Immature natural killer cell (primary cell): ENCODE measurements at regions not wholly inside any gene's neighbourhood (a gene's known extent, or its start where the extent isn't known, plus 50 kb on each side); places are given as distances from the start of the nearest gene placed in this dataset.

ENCODE experiments used
- DNase-seq, 3 donors: peaks; one replicate each; pipeline ENCODE4 v3.0.0; 2022; ENCODE audit warnings: mixed read lengths in 1 of 3
- H3K27ac Mint-ChIP-seq, 6 donors: one replicate each; pipeline ENCODE4 v1.8.0; 2020; ENCODE audit warnings: mixed read lengths in 6 of 6, mild to moderate bottlenecking in 5 of 6, inconsistent platforms in 4 of 6, moderate library complexity in 3 of 6
- H3K27me3 Mint-ChIP-seq, 3 donors: one replicate each; pipeline ENCODE4 v1.8.0; 2020 to 2021; ENCODE audit warnings: low read depth in 3 of 3, mild to moderate bottlenecking in 3 of 3, mixed read lengths in 3 of 3, moderate library complexity in 3 of 3, inconsistent platforms in 1 of 3
- H3K36me3 Mint-ChIP-seq, 3 donors: one replicate each; pipeline ENCODE4 v1.8.0; 2020; ENCODE audit warnings: mixed read lengths in 3 of 3, inconsistent platforms in 2 of 3, mild to moderate bottlenecking in 2 of 3
- H3K4me1 Mint-ChIP-seq, 2 donors: one replicate each; pipeline ENCODE4 v1.8.0; 2020; ENCODE audit warnings: inconsistent platforms in 2 of 2, mild to moderate bottlenecking in 2 of 2, mixed read lengths in 2 of 2, moderate library complexity in 1 of 2
- H3K4me3 Mint-ChIP-seq, 5 donors: one replicate each; pipeline ENCODE4 v1.8.0; 2020; ENCODE audit warnings: mild to moderate bottlenecking in 5 of 5, mixed read lengths in 5 of 5, inconsistent platforms in 3 of 5, moderate library complexity in 3 of 5
- H3K9me3 Mint-ChIP-seq, 6 donors: one replicate each; pipeline ENCODE4 v1.8.0; 2020; ENCODE audit warnings: mild to moderate bottlenecking in 6 of 6, mixed read lengths in 6 of 6, inconsistent platforms in 4 of 6, moderate library complexity in 3 of 6

DNA sequence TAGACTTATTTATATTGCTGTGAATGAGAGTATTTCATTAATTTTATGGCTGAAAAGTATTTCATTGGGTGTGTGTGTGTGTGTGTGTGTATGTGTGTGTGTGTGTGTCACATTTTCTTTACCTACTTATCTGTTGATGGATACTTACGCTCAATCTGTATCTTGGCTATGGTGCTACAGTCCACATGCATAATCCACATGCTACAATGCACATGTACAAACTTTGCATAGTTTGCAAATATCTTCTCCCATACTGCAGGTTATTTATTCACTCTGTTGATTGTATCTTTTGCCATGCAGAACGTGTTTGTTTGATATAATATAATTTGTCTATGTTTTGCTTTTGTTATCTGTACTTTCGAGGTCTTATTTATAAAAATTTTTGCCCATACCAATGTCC lies 167.8 kb downstream of the RAB28 start:
- H3K36me3 Mint-ChIP-seq, result no peaks in the 10 kb centered on the region
- no peak overlapping the region for H3K4me3 Mint-ChIP-seq
- peaks cover 2 to 7% (median 6%) of the 10 kb centered on the region in 6 donors for H3K9me3 Mint-ChIP-seq
- no peak overlapping the region for H3K27ac Mint-ChIP-seq
- DNase-seq, result no peak
- peaks cover 0 to 1% (median 0%) of the 10 kb centered on the region in 3 donors for H3K27me3 Mint-ChIP-seq
- no peaks in the 10 kb centered on the region for H3K4me1 Mint-ChIP-seq

DNA sequence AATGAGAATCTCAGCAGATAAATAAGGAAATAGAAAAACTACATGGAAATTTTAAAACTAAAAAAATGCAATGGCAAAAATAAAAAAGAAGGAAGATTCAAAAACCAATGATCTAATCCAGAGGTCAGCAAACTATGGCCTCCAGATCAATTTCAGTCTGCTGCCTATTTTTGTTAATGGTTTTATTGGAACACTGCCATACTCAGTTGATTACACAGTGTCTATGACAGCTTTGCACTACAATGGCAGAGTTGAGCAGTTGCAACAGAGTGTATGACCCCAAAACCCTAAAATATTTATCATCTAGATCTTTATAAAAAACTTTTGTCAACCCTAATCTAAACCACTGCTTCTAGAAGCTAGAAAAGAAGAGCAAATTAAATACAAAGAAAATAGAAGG lies 170.3 kb downstream of the RAB28 start:
- peaks cover 0 to 6% (median 0%) of the 10 kb centered on the region in 3 donors for H3K36me3 Mint-ChIP-seq
- peaks cover 0 to 2% (median 1%) of the 10 kb centered on the region in 3 donors for H3K27me3 Mint-ChIP-seq
- no peak for DNase-seq
- H3K9me3 Mint-ChIP-seq, result peaks cover 0 to 7% (median 2%) of the 10 kb centered on the region in 6 donors
- H3K4me1 Mint-ChIP-seq, result no peaks in the 10 kb centered on the region
- no peak overlapping the region for H3K27ac Mint-ChIP-seq
- H3K4me3 Mint-ChIP-seq, result no peak overlapping the region

DNA sequence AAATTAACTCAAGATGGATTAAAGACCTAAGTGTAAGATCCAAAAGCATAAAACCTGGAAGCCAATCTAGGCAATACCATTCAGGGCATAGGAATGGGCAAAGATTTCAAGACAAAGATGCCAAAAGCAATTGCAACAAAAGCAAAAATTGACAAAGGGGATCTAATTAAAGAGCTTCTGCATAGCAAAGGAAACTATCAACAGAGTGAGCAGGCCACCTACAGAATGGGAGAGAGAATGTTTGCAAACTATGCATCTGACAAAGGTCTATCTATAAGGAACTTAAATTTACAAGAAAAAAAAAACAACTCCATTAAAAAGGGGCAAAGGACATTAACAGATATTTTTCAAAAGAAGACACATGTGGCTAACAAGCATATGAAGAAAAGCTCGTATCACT lies 171.9 kb downstream of the RAB28 start:
- H3K36me3 Mint-ChIP-seq, result peaks cover 0 to 6% (median 3%) of the 10 kb centered on the region in 3 donors
- H3K27ac Mint-ChIP-seq, result no peak overlapping the region
- peaks cover 0 to 2% (median 1%) of the 10 kb centered on the region in 3 donors for H3K27me3 Mint-ChIP-seq
- no peak overlapping the region for H3K4me3 Mint-ChIP-seq
- H3K9me3 Mint-ChIP-seq, result peaks cover 0 to 11% (median 3%) of the 10 kb centered on the region in 6 donors
- no peak for DNase-seq
- H3K4me1 Mint-ChIP-seq, result no peaks in the 10 kb centered on the region

DNA sequence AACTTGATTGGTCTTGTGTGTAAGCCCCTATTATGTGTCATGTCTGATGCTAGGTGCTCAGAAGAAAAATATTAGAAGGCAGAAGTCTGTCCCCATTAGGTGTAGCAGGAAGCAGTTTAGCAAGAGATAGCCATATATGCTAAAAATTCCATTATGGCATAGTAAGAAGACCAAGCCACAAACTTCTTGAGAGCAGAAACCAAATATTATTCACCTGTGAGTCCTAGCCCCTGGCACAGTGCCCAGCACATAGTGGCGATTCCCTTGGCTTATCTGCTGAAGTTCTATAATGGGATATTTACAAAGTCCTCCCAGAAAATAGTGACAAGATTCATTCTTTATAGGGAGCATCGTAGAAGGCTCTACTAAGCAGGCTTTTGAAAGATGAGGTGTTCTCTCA lies 174.4 kb downstream of the RAB28 start:
- H3K4me1 Mint-ChIP-seq, result no peaks in the 10 kb centered on the region
- no peak overlapping the region for H3K4me3 Mint-ChIP-seq
- H3K27me3 Mint-ChIP-seq, result peaks cover 0 to 2% (median under 1%) of the 10 kb centered on the region in 3 donors
- peaks cover 0 to 15% (median 8%) of the 10 kb centered on the region in 6 donors for H3K9me3 Mint-ChIP-seq
- H3K27ac Mint-ChIP-seq, result no peak overlapping the region
- DNase-seq, result no peak
- H3K36me3 Mint-ChIP-seq, result peaks cover 6 to 11% (median 10%) of the 10 kb centered on the region in 3 donors

DNA sequence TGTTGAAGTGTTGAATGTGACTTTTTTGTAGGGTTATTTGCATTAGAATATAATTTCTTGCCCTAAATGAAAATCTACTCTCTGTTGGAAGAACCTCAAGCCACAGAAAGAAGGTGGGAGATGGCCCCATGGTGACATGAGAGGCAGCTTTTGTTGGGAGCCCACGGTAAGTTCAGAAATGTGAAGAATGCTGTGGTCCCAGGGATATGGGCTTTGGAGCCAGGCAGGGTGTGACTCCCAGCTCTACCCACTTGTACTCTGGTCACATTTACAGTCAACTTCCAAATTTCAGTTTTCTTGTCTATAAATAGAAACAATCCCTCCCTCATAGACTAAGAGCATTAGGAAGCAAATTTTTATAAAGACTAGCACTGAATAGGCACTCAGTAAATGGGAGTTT lies 177.8 kb downstream of the RAB28 start:
- no peak overlapping the region for H3K4me3 Mint-ChIP-seq
- peaks cover 4 to 19% (median 12%) of the 10 kb centered on the region in 6 donors for H3K9me3 Mint-ChIP-seq
- no peak for DNase-seq
- no peaks in the 10 kb centered on the region for H3K4me1 Mint-ChIP-seq
- H3K36me3 Mint-ChIP-seq, result peaks cover 11 to 19% (median 13%) of the 10 kb centered on the region in 3 donors
- peaks cover 0 to 2% (median 0%) of the 10 kb centered on the region in 3 donors for H3K27me3 Mint-ChIP-seq
- H3K27ac Mint-ChIP-seq, result no peak overlapping the region

DNA sequence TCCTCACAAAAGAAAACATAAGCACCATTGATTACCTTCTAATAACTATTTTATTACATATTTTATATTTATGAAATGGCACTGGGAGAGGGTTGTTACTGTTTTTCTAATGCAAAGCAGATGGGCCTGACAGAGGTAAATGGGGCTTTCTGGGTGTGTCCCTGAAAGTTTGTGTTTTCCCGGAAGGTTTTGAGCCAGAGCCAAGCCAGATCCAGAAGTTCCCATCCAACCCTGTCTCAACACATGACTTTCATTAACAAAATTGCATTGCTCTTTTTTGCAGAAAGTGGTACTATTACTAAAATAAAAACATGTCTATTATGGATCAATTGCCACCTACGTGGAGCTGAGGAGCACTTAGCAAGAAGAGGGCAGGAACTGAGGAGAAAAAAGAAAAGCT lies 181.3 kb downstream of the RAB28 start:
- Mint-ChIP-seq H3K4me1 (no peaks in the 10 kb centered on the region), H3K27me3 (peaks cover 0 to 1% (median 0%) of the 10 kb centered on the region in 3 donors), H3K27ac (no peak overlapping the region), H3K36me3 (peaks cover 25 to 33% (median 28%) of the 10 kb centered on the region in 3 donors), H3K9me3 (peaks cover 24 to 54% (median 32%) of the 10 kb centered on the region in 6 donors), H3K4me3 (no peak overlapping the region)
- no peak for DNase-seq

DNA sequence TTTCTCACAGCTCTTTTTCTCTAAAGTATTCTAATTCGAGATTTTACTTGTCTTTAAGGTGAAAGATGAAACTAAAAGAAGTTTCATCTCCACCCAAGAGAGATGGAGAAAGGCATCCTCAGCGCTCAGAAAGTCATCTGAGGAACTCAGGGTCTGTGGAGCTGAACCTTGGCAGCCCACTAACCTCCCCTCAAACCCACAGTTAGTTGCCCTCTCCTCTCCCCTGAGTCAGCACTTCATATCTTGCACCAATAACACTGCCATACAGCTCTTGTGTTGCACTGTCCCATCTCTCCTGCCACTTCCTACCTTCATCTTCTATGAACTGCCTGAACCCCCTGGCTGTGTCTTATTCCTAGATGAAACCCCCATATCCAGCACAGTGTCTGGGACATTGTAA lies 184.8 kb downstream of the RAB28 start:
- Mint-ChIP-seq H3K4me1 (no peaks in the 10 kb centered on the region), H3K27ac (no peak overlapping the region), H3K27me3 (peaks cover 0 to 1% (median 0%) of the 10 kb centered on the region in 3 donors), H3K9me3 (peaks cover 21 to 60% (median 38%) of the 10 kb centered on the region in 6 donors), H3K36me3 (peaks cover 29 to 31% (median 29%) of the 10 kb centered on the region in 3 donors), H3K4me3 (no peak overlapping the region)
- DNase-seq, result no peak

DNA sequence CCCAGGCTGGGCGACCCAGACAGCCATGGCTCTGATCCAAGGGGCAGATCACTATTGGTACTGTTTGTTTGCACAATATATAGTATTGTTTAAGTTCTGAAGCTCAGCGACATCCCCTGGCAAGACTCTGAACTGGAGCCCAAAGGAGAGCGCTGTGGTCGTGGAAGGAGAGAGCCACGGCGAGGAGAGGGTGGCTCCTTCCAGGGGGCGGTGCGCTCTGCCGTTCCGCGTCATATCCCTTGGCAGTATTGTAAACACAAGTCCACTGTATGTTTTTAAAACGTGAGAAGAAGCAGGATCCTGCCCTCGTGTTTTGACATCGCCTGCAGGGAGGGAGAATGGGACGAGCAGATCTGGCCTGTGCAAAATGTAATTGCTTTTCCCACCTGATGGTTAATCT lies 185.5 kb downstream of the RAB28 start:
- Mint-ChIP-seq H3K36me3 (peaks cover 29 to 33% (median 29%) of the 10 kb centered on the region in 3 donors), H3K4me1 (no peaks in the 10 kb centered on the region), H3K27me3 (peaks cover 0 to 1% (median 0%) of the 10 kb centered on the region in 3 donors), H3K27ac (no peak overlapping the region), H3K4me3 (no peak overlapping the region), H3K9me3 (peaks cover 21 to 60% (median 38%) of the 10 kb centered on the region in 6 donors)
- no peak for DNase-seq

DNA sequence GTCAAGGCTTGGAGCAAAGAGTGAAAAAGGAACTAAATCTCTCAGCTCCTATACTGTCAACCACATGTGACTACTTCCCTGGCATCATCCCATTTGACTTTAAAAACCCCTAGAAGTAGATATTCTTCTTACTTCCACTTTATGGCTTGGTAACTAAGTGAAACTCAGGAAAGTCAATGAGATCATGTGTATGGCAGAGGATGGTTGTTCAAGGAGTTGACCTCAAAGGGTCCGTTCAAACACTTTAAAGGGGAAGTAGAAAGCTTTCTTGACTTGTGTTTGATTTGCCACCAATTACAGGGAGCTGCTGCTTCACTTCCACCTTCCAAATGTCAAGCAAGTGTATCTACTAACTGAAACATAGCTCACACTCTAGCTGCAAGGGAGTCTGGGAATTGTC lies 187.2 kb downstream of the RAB28 start:
- Mint-ChIP-seq H3K36me3 (peaks cover 35 to 41% (median 39%) of the 10 kb centered on the region in 3 donors), H3K4me3 (no peak overlapping the region), H3K27ac (no peak overlapping the region), H3K27me3 (peaks cover 0 to 1% (median 0%) of the 10 kb centered on the region in 3 donors), H3K9me3 (peaks cover 23 to 76% (median 43%) of the 10 kb centered on the region in 6 donors), H3K4me1 (no peaks in the 10 kb centered on the region)
- no peak for DNase-seq

DNA sequence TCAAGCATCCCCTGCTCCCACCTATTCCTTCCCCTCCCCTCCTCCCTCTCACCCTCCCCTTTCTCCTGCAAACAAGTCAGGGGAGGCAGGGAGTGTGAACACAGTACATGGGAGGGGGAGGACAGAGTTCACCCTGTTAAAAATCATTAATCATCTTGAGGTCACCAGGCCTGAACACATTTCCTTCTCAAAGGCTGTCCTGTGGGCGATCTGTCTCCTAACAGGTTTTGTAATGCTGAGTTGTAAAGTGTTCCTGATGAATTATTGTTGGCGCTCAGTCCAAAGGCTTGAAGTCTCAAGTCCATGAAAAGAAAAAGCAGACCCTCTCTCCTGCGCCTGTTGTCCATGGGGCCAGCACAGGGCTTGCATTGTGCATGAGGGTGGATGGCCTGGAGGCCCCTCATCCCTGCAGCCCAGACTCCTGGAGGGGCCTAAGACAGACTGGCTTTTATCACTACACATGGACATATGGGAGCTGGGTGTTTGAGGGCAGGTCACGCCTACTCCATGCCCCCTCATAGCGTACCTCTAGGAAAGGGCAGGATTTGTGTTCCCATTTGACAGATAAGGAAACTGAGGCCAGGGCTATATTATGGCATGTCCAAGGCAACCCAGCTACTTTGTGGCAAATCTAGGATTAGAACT lies 189.1 kb downstream of the RAB28 start:
- no peak overlapping the region for H3K27ac Mint-ChIP-seq
- DNase-seq, result no peak
- no peak overlapping the region for H3K4me3 Mint-ChIP-seq
- H3K36me3 Mint-ChIP-seq, result peaks cover 30 to 41% (median 32%) of the 10 kb centered on the region in 3 donors
- no peaks in the 10 kb centered on the region for H3K4me1 Mint-ChIP-seq
- no peaks in the 10 kb centered on the region for H3K27me3 Mint-ChIP-seq
- peaks cover 20 to 68% (median 35%) of the 10 kb centered on the region in 6 donors for H3K9me3 Mint-ChIP-seq

DNA sequence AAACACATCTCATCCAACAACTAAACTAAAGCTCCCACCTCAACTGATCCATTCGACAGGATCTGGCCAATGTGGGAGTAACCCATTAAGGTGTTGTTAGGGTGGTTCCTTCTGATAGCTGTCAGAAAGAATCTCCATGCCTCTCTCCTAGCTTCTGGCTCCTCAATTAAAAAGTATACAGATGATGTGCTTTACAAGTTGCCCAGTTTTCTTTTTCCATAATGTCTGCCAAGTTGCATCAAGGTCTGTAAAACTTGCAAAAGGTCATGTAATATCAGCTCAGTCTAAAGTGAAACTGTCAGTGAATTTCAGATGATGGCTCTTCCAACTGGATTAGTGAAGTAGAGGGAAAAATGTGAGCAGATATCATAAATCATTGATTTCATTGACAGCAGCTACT lies 191.8 kb downstream of the RAB28 start:
- H3K27me3 Mint-ChIP-seq, result peaks cover 0 to 4% (median 0%) of the 10 kb centered on the region in 3 donors
- H3K9me3 Mint-ChIP-seq, result peaks cover 18 to 66% (median 37%) of the 10 kb centered on the region in 6 donors
- no peaks in the 10 kb centered on the region for H3K4me1 Mint-ChIP-seq
- H3K4me3 Mint-ChIP-seq, result no peak overlapping the region
- H3K27ac Mint-ChIP-seq, result no peak overlapping the region
- peaks cover 17 to 22% (median 22%) of the 10 kb centered on the region in 3 donors for H3K36me3 Mint-ChIP-seq
- no peak for DNase-seq

DNA sequence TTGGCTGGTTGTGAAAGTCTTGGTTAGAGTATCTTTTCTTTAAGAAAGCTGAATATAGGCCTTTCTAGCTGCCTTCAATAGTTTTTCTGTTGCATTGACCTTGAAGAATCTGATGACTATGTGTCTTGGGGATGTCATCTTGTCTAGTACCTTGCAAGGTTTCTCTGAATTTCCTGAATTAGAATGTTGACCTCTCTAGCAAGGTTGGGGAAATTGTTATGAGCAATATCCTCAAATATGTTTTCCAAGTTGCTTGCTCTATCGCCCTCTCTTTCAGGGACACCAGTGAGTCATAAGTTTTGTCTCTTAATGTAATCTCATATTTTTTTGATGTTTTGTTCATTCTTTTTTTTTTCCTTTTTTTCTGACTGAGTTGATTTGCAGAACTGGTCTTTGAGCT lies 194.7 kb downstream of the RAB28 start:
- Mint-ChIP-seq H3K4me1 (no peaks in the 10 kb centered on the region), H3K4me3 (no peak overlapping the region), H3K27ac (no peak overlapping the region), H3K36me3 (peaks cover 12 to 21% (median 16%) of the 10 kb centered on the region in 3 donors), H3K27me3 (peaks cover 0 to 4% (median 0%) of the 10 kb centered on the region in 3 donors), H3K9me3 (peaks cover 27 to 73% (median 46%) of the 10 kb centered on the region in 6 donors)
- no peak for DNase-seq

DNA sequence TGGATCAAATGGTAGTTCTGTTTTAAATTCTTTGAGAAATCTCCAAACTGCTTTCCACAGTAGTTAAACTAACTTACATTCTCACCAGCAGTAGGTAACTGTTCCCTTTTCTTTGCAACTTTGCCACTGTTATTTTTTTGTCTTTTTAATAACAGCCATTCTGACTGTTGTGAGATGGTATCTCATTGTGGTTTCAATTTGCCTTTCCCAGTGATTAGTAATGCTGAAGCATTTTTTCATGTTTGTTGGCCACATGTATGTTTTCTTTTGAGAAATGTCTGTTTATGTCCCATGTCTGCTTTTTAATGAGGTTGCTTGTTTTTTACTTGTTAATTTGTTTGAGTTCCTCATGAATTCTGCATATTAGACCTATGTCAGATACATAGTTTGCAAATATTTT lies 198.8 kb downstream of the RAB28 start:
- Mint-ChIP-seq H3K4me1 (no peaks in the 10 kb centered on the region), H3K27ac (no peak overlapping the region), H3K9me3 (peaks cover 26 to 66% (median 39%) of the 10 kb centered on the region in 6 donors), H3K4me3 (no peak overlapping the region), H3K36me3 (peaks cover 7 to 12% (median 11%) of the 10 kb centered on the region in 3 donors), H3K27me3 (peaks cover 0 to 4% (median 0%) of the 10 kb centered on the region in 3 donors)
- no peak for DNase-seq

DNA sequence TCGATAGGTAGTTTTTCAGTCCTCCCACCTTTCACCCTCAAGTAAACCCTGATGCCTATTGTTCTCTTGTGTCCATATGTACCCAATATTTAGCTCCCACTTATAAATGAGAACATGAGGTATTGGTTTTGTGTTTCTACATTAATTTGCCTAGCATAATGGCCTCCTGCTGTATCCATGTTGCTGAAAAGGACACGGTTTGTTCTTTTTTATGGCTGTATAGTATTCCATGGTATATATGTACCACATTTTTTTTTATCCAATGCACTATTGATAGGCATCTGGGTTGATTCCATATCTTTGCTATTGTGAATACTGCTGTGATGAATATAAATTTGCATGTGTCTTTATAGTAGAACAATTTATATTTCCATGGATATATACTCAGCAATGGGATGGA lies 199.2 kb downstream of the RAB28 start:
- H3K27me3 Mint-ChIP-seq, result peaks cover 0 to 4% (median 0%) of the 10 kb centered on the region in 3 donors
- no peak for DNase-seq
- H3K36me3 Mint-ChIP-seq, result peaks cover 7 to 12% (median 11%) of the 10 kb centered on the region in 3 donors
- H3K4me1 Mint-ChIP-seq, result no peaks in the 10 kb centered on the region
- H3K9me3 Mint-ChIP-seq, result peaks cover 26 to 67% (median 39%) of the 10 kb centered on the region in 6 donors
- H3K27ac Mint-ChIP-seq, result no peak overlapping the region
- no peak overlapping the region for H3K4me3 Mint-ChIP-seq
